ENCODE measurements at regions not wholly inside any gene's neighbourhood (a gene's known extent, or its start where the extent isn't known, plus 50 kb on each side); places are given as distances from the start of the nearest gene placed in this dataset.

GRCh38 chr4:53777244-53777984 is 186.1 kb upstream of the LNX1 start:
- DNase-seq (ENCODE audit: insufficient read length, low spot score) (no peak), FAIRE-seq (no peak)
- TF ChIP-seq POLR2A (IDR thresholded peaks at IDR 0.05; ENCODE audit: low read depth, low read length), result no peak

- no peak for TF ChIP-seq POLR2A (IDR thresholded peaks at IDR 0.05; ENCODE audit: low read depth, low read length)
- no peak for FAIRE-seq
- no peak for DNase-seq (ENCODE audit: insufficient read length, low spot score)
Observed at GRCh38 chr4:53776141-53776540, 184.9 kb upstream of the LNX1 start.

GRCh38 chr4:53775381-53775780 is 184.1 kb upstream of the LNX1 start:
- DNase-seq (ENCODE audit: insufficient read length, low spot score) (no peak), FAIRE-seq (no peak)
- no peak for TF ChIP-seq POLR2A (IDR thresholded peaks at IDR 0.05; ENCODE audit: low read depth, low read length)

- FAIRE-seq, result no peak
- no peak for TF ChIP-seq POLR2A (IDR thresholded peaks at IDR 0.05; ENCODE audit: low read depth, low read length)
Observed at GRCh38 chr4:53771326-53771725, 180.0 kb upstream of the LNX1 start.

GRCh38 chr4:53767482-53767881 is 176.2 kb upstream of the LNX1 start:
- TF ChIP-seq POLR2A (IDR thresholded peaks at IDR 0.05; ENCODE audit: low read depth, low read length), result no peak
- FAIRE-seq, result no peak
- no peak for DNase-seq (ENCODE audit: insufficient read length, low spot score)

More at GRCh38 chr4:53771326-53771725, 180.0 kb upstream of the LNX1 start:
- no peak for DNase-seq (ENCODE audit: insufficient read length, low spot score)

GRCh38 chr4:53764761-53765490 is 173.6 kb upstream of the LNX1 start:
- no peak for TF ChIP-seq POLR2A (IDR thresholded peaks at IDR 0.05; ENCODE audit: low read depth, low read length)
- no peak for FAIRE-seq
- no peak for DNase-seq (ENCODE audit: insufficient read length, low spot score)

GRCh38 chr4:53763813-53764597 is 172.7 kb upstream of the LNX1 start:
- TF ChIP-seq POLR2A (IDR thresholded peaks at IDR 0.05; ENCODE audit: low read depth, low read length), result no peak
- FAIRE-seq, result peak; percentile 48
- peak; percentile 12 for DNase-seq (ENCODE audit: insufficient read length, low spot score)

GRCh38 chr4:53755656-53756055 is 164.4 kb upstream of the LNX1 start:
- no peak for DNase-seq (ENCODE audit: insufficient read length, low spot score)
- FAIRE-seq, result no peak
- TF ChIP-seq POLR2A (IDR thresholded peaks at IDR 0.05; ENCODE audit: low read depth, low read length), result no peak

GRCh38 chr4:53752124-53752523 is 160.8 kb upstream of the LNX1 start:
- TF ChIP-seq POLR2A (IDR thresholded peaks at IDR 0.05; ENCODE audit: low read depth, low read length), result no peak
- FAIRE-seq, result no peak
- DNase-seq (ENCODE audit: insufficient read length, low spot score), result no peak

- FAIRE-seq (no peak), DNase-seq (ENCODE audit: insufficient read length, low spot score) (no peak)
- TF ChIP-seq POLR2A (IDR thresholded peaks at IDR 0.05; ENCODE audit: low read depth, low read length), result no peak
Observed at GRCh38 chr4:53748328-53748772, 157.1 kb upstream of the LNX1 start.

- TF ChIP-seq POLR2A (IDR thresholded peaks at IDR 0.05; ENCODE audit: low read depth, low read length), result no peak
- DNase-seq (ENCODE audit: insufficient read length, low spot score) (no peak), FAIRE-seq (no peak)
Observed at GRCh38 chr4:53747401-53747800, 156.1 kb upstream of the LNX1 start.

GRCh38 chr4:53744446-53745160 is 153.3 kb upstream of the LNX1 start:
- FAIRE-seq, result no peak
- no peak for TF ChIP-seq POLR2A (IDR thresholded peaks at IDR 0.05; ENCODE audit: low read depth, low read length)

GRCh38 chr4:53734584-53735353 is 143.5 kb upstream of the LNX1 start:
- TF ChIP-seq POLR2A (IDR thresholded peaks at IDR 0.05; ENCODE audit: low read depth, low read length), result no peak
- no peak for FAIRE-seq
- DNase-seq (ENCODE audit: insufficient read length, low spot score), result no peak

More at GRCh38 chr4:53744446-53745160, 153.3 kb upstream of the LNX1 start:
- no peak for DNase-seq (ENCODE audit: insufficient read length, low spot score)
